ENCODE measurements at regions not wholly inside any gene's neighbourhood (a gene's known extent, or its start where the extent isn't known, plus 50 kb on each side); places are given as distances from the start of the nearest gene placed in this dataset.

GRCh38 chr18:46262856-46263255 lies 158.7 kb downstream of the HAUS1 start:
- in situ Hi-C loops (cut with MboI; ENCODE audit: low sequenced_read_pairs): no loop called here

DNA sequence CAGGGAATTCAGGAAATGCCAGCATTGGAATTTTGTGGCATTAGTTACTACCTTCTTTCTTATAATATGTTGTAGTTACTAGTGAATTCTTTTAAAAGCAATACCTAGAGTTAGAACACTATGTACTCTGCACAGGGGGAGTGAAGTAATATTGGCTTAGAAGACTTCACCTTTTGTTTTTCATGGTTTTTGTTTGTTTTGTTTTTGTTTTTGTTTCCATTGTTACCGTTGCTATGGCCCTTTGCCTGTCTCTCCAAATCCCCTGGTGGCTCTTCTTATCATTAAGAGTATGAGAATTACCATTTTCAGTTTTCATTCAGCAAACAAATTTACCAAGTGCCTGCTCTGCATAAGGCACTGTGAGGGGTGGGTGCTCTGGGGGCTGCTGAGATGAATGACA lies 160.1 kb downstream of the HAUS1 start:
- in situ Hi-C loops (cut with MboI; ENCODE audit: low sequenced_read_pairs): no loop called here

DNA sequence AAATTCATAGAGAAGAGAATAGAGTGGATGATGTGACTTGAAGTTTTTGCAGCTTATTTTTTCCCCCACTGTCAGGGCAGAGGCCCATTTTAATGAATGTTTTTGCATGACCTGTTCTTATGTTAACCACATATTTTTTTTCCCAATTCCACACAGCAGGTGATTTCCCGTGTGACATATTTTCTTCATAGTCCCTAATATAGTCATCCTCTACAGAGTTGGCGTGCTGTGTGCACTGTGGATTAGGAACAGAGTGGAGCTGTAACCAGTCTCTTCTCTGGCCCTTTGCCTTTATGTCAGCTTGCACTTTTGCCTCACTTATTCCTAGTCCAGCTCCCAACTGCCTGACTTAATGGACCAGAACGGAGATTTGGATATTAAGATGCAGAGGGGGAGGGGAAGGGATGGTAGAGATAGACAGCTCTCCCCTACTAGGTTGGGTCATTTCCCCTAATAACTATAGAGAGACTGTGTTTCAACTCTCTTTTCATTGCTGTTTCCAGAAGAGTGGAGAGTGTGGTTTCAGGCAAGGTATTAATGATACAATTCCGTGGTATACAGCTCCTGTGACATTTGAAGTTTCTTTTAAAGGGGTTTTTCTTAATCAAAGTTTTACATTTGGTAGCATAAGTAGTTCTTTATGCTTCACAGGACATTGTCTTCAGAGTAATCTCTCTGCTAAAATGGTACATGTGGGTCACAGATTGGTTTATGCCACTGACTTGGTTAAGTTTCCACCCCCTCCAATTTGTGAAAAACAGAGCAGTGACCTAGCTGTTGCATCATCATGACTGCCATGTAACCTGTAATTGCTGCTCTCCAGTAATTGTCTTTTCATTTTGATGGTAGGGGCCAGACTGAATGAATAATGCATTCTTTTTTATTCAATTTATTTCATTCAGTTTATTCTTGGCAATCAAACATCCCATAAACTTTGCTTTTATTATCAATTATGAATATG lies 161.3 kb downstream of the HAUS1 start:
- in situ Hi-C loops (cut with MboI; ENCODE audit: low sequenced_read_pairs): no loop called here

- in situ Hi-C loops (cut with MboI; ENCODE audit: low sequenced_read_pairs): no loop called here
These were observed 162.3 kb downstream of the HAUS1 start for GRCh38 chr18:46266473-46266872.

DNA sequence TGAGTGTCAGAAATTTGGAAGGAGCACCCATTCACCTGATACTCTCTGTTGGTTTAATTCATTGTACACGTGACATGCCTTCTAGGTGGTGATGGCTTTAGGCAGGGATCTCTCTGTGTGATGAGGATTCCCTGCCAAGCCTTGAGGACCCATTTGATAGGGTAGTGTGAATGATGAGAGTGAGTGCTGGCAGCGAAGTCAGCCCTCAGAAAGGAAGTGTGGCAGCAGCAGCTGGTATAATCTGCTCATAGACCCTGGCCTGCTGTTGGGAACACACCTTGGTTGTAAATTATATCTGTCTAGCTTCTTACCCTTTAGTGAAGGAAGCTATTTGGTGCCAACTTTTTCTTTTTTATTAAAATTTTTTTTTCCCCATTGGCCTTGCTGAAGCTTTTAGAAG lies 164.5 kb downstream of the HAUS1 start:
- in situ Hi-C loops (cut with MboI; ENCODE audit: low sequenced_read_pairs): no loop called here

GRCh38 chr18:46269275-46269674 lies 165.1 kb downstream of the HAUS1 start:
- in situ Hi-C loops (cut with MboI; ENCODE audit: low sequenced_read_pairs): no loop called here

- in situ Hi-C loops (cut with MboI; ENCODE audit: low sequenced_read_pairs): loop anchor here (10.0 kb wide), 1 partner anchor 383 kb away; the partner anchor contains the start of gene LOXHD1
These were observed 167.3 kb downstream of the HAUS1 start for GRCh38 chr18:46271488-46271887.

- in situ Hi-C loops (cut with MboI; ENCODE audit: low sequenced_read_pairs): loop anchor here (10.0 kb wide), 1 partner anchor 381 kb away; the partner anchor contains the start of gene LOXHD1
These were observed 169.7 kb downstream of the HAUS1 start for GRCh38 chr18:46273861-46274260.

GRCh38 chr18:46274266-46274665 lies 170.1 kb downstream of the HAUS1 start:
- in situ Hi-C loops (cut with MboI; ENCODE audit: low sequenced_read_pairs): loop anchor here (10.0 kb wide), 1 partner anchor 381 kb away; the partner anchor contains the start of gene LOXHD1

GRCh38 chr18:46275370-46275769 lies 171.2 kb downstream of the HAUS1 start:
- in situ Hi-C loops (cut with MboI; ENCODE audit: low sequenced_read_pairs): loop anchor here (10.0 kb wide), 1 partner anchor 379 kb away; the partner anchor contains the start of gene LOXHD1

- in situ Hi-C loops (cut with MboI; ENCODE audit: low sequenced_read_pairs): loop anchor here (10.0 kb wide), 1 partner anchor 378 kb away; the partner anchor contains the start of gene LOXHD1
These were observed 172.6 kb downstream of the HAUS1 start for GRCh38 chr18:46276748-46277147.

DNA sequence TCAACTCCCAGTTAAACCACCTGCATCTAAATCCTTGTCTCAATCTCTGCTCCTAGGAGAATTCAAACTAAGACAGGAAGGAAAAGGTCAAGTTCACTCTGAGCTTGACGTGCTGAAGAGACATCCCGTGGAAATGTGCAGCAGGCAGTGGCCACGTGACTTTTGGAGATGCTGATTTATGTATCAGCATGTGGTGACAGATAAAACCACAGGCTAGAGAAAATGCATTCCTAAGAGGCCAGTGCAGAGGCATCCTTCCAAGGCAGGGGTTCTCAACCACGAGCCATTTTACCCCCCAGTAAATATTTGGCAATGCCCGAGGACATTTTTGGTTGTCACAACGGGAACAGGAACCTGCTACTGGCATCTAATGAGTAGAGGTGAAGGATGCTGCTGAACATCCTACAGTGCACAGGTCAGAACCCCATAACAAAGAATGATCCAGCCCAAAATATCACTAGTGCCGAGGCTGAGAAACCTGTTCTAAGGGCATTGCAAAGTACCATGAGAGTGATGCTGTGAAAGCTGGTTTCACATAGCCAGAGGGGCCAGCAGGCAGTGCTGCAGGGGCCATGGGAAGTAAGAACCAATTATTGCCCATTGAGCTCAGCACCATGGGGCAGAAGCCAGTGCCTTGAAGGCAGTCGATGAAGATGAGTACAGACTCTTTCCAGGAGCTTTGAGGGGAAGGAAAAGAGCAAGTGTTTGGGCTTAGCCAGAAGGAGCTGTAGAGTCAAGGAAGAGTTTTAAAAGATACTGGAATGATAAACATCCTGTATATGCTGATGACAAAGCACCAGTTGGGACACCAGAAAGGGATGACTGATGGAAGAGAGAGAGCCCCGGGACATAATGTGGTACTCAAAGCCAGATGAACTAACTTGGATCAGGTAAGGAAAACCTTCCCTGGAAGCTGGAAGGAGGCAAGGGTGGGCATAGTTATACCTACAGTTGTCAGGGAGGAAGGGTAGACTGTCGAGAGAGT lies 174.6 kb downstream of the HAUS1 start:
- in situ Hi-C loops (cut with MboI; ENCODE audit: low sequenced_read_pairs): loop anchor here (10.0 kb wide), 1 partner anchor 376 kb away; the partner anchor contains the start of gene LOXHD1

GRCh38 chr18:46279673-46280072 lies 175.5 kb downstream of the HAUS1 start:
- in situ Hi-C loops (cut with MboI; ENCODE audit: low sequenced_read_pairs): loop anchor here (10.0 kb wide), 1 partner anchor 375 kb away; the partner anchor contains the start of gene LOXHD1

DNA sequence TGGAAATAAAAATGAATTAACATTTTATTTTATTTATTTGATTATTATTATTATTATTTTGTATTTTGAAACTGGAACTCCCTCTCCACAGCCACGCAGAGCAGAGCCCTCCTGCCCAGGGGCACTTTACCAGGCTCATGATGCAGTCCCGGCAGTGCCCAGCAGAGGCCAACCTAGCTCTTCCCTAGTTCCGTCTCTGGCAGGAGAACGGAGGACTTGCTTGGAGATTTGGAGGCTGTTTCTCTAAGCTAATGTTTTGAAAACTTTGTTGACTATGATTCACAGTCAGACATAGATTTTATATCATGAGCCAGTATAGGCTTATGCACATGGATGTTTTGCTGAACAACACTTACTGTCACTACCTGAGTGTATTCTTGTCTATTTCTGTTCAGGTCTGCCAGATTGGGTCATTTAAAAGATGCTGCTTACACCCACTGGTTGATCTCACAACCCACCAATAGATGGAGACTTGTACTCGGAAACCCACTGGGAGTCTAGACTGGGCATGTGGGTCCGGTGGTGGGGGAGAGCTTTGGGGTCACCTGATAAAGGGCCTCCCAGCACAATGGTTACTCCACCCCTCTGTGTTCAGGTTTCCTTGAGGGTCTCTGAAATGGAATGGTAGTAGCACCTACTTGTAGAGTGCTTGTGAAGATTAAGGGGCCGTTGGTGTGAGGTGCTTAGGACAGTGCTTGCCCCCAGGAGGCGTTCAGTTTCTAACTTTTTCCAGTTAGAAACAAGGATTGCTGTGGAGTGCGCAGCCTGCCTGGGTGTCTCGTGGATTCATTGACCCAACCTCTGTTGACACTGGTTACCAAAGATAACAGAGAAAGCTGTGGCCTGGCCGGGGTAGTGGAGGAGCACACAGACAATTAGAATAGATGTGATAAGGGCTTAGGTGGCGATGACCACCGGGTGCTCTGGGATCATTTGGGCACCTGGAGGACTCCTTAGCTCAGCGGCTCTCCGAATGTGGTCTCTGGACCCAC lies 177.3 kb downstream of the HAUS1 start:
- in situ Hi-C loops (cut with MboI; ENCODE audit: low sequenced_read_pairs): no loop called here

DNA sequence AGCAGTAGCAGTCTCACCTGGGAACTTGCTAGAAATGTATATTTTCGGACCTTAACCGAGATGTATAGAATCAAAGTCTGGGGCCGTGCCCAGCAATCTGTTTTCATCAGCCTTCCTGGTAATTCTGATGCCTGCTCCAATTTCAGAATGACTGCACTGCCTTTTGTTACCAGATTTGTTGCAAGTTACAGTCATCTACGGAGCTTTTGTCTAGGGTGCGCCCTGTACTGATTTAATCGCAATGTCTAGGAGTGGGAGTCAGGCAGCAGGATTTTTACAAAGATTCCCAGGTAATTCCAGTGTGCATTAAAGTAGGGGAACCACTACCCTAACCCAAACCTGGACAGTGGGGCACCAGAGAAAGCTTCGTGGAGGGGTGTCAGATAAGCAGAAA lies 178.0 kb downstream of the HAUS1 start:
- in situ Hi-C loops (cut with MboI; ENCODE audit: low sequenced_read_pairs): no loop called here

- in situ Hi-C loops (cut with MboI; ENCODE audit: low sequenced_read_pairs): no loop called here
These were observed 178.5 kb downstream of the HAUS1 start for GRCh38 chr18:46282646-46283045.

DNA sequence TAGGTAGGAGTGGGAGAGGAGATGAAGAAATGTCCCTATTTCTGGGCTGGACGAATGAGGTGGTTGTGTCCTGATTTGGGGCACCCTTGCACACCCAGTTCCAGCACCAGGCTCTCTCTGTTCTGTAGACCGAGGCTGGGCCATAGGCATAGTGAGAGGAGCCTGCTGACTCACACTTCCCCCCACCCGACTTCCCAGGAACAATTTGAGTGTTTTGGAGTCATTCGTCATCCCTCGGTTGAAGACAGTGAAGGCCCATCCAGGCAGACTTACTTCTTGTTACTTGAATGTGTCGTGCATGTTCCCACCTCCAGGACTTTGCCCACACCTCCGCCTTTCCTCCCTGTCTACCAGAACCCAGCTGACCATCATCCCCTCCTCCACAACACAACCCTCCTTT lies 179.1 kb downstream of the HAUS1 start:
- in situ Hi-C loops (cut with MboI; ENCODE audit: low sequenced_read_pairs): no loop called here

DNA sequence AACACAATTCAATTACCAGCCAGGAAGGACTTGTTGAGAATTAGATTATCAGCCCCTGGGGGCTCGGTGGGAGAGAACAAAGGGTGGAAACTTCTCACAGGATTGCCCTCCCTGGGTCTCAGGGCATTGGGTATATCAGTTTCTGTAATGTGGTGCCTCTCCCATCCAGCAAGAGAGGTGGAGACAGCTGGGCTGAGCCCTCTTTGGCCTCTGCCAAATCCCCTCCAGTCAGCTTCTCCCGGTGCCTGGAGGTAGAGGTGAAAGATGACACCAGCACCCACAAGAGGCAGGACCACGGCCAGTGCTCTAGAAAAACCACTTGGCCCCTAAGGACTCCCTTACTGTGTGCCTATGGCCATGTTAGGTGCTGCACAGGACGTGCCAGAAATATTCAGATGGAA lies 179.7 kb downstream of the HAUS1 start:
- in situ Hi-C loops (cut with MboI; ENCODE audit: low sequenced_read_pairs): no loop called here

- in situ Hi-C loops (cut with MboI; ENCODE audit: low sequenced_read_pairs): no loop called here
These were observed 185.3 kb downstream of the HAUS1 start for GRCh38 chr18:46289463-46289862.

DNA sequence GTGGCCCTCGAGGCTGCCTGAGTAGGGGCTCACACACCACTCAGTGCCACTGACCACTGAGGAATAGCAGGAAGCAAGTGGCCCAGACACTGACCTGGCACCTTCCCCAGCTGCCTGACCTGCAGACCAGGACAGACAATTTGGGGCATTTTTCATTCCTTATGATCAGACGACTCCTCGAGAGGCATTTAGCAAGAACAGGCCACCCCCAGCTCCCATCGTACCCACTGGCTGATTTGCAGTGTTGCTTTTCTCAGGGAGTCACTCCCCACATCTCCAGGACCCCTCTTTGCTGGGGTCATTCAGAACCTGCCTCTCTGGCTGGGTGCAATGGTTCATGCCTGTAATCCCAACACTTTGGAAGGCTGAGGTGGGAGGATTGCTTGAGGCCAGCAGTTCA lies 185.7 kb downstream of the HAUS1 start:
- in situ Hi-C loops (cut with MboI; ENCODE audit: low sequenced_read_pairs): no loop called here

Measured in HL-60/S4 (cell line).